ENCODE measurements at regions not wholly inside any gene's neighbourhood (a gene's known extent, or its start where the extent isn't known, plus 50 kb on each side); places are given as distances from the start of the nearest gene placed in this dataset.

DNA sequence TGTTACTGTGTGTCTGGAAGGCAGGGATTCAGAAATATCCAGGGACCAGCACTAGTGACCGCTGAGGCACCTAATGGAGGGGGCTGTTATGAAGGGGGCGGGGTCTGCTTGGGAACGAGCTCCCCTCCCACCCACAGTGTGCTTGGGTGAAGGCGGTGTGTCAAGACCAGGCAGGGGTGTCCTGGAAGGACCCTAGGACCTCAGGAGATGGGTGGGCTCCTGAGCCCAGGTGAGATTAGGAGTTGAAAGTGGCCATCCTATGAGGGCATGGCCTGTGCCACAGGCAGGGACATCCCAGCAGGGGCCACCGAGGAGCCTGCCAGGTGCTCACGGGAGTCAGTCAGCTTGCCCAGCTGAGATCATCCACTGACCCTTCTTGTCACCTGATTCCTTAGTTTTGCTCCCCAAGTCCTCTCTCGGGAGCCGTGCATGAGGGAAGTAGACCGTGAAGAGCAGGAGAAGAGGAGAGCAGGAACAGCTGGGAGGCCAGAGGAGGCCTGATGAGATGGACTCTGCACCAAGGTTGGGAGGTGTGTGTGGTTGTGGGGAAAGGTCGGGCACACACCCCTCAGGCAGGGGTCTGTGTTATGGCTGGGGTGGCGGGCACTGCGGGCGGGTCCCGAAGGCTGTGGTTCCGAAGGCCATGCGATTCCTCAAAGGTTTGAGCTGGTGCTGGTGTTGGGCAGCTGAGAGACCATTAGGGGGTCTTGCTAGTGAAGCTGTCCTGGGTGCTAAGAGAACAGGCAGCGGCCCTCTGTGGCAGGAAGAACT, 180.9 kb upstream of the HS6ST1 start:
- peaks cover 3 to 6% of the 10 kb centered on the region in 2 experiments; a peak in 2 of 5 replicates for H3K4me1 ChIP-seq (replicated peaks in 1 of 2; ENCODE audit: control insufficient read depth in 2 of 2, insufficient read depth in 2 of 2, low read length in 2 of 2)
- no peak overlapping the region for H2AFZ ChIP-seq (ENCODE audit: low read depth, low read length)
- FAIRE-seq = no peak
- peaks cover 5 to 51% of the 10 kb centered on the region in 2 experiments; a peak in 4 of 5 replicates for H3K27me3 ChIP-seq (ENCODE audit: control insufficient read depth in 2 of 2, insufficient read depth in 2 of 2, low read length in 2 of 2)
- H3K27ac ChIP-seq (ENCODE audit: extremely low read depth, low read depth, low read length) = no peak overlapping the region
- no peak overlapping the region for H3K4me2 ChIP-seq (ENCODE audit: insufficient read depth, low read length)
- DNase-seq (ENCODE audit: extremely low read depth in 1 of 4, low spot score in 3 of 4) = no peak
- H3K4me3 ChIP-seq = no peak overlapping the region
- WGBS (ENCODE audit: insufficient coverage, low coverage, missing lambda C conversion rate) = 4% methylated on average over 14 of the region's 17 CpGs
- no peaks in the 10 kb centered on the region for H3K9me3 ChIP-seq (replicated peaks; ENCODE audit: control insufficient read depth, insufficient read depth, low read depth, low read length)
- no peaks in the 10 kb centered on the region for H3K36me3 ChIP-seq (ENCODE audit: control insufficient read depth, insufficient read depth, low read length)
- intact Hi-C loops (cut with micrococcal nuclease) (no loop called here), in situ Hi-C loops (cut with MboI) (no loop called here)
- H3K9ac ChIP-seq (ENCODE audit: insufficient read depth in 1 of 2, low read depth in 2 of 2, low read length in 2 of 2) = no peak overlapping the region
- H4K20me1 ChIP-seq (replicated peaks; ENCODE audit: control insufficient read depth, insufficient read depth, low read length) = peaks cover 5% of the 10 kb centered on the region; the same call in 1 of the 2 replicates
- H3K9me1 ChIP-seq (ENCODE audit: control insufficient read depth, insufficient read depth, low read length) = peaks cover 4% of the 10 kb centered on the region
- CTCF ChIA-PET (ENCODE audit: low intra/inter-chr PET ratio) = no interaction called here
- POLR2A ChIA-PET = interaction anchor here (1.1 kb wide), 1 partner anchor 12 kb away, joined by 3 read pairs; no protein-coding TSS in a partner anchor
- BruUV-seq (replicated peaks) = no TSS peak
- ATAC-seq = no peak
- H3K79me2 ChIP-seq (ENCODE audit: control insufficient read depth, insufficient read depth, low read length) = no peaks in the 10 kb centered on the region
- no peak for TF ChIP-seq SIRT6 (IDR thresholded peaks at IDR 0.05; ENCODE audit: low read depth, low read length)
- TF ChIP-seq POLR2H (tag; IDR thresholded peaks at IDR 0.05; ENCODE audit: low read depth) = no peak
- TF ChIP-seq, protein P1, sequence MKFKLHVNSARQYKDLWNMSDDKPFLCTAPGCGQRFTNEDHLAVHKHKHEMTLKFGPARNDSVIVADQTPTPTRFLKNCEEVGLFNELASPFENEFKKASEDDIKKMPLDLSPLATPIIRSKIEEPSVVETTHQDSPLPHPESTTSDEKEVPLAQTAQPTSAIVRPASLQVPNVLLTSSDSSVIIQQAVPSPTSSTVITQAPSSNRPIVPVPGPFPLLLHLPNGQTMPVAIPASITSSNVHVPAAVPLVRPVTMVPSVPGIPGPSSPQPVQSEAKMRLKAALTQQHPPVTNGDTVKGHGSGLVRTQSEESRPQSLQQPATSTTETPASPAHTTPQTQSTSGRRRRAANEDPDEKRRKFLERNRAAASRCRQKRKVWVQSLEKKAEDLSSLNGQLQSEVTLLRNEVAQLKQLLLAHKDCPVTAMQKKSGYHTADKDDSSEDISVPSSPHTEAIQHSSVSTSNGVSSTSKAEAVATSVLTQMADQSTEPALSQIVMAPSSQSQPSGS (CRISPR knock-in tag; IDR thresholded peaks at IDR 0.05) = no peak
- no peak for TF ChIP-seq PHF20 (IDR thresholded peaks at IDR 0.05; ENCODE audit: partially characterized antibody)
- TF ChIP-seq, protein P2, sequence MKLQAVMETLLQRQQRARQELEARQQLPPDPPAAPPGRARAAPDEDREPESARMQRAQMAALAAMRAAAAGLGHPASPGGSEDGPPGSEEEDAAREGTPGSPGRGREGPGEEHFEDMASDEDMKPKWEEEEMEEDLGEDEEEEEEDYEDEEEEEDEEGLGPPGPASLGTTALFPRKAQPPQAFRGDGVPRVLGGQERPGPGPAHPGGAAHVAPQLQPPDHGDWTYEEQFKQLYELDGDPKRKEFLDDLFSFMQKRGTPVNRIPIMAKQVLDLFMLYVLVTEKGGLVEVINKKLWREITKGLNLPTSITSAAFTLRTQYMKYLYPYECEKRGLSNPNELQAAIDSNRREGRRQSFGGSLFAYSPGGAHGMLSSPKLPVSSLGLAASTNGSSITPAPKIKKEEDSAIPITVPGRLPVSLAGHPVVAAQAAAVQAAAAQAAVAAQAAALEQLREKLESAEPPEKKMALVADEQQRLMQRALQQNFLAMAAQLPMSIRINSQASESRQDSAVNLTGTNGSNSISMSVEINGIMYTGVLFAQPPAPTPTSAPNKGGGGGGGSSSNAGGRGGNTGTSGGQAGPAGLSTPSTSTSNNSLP (IDR thresholded peaks at IDR 0.05; ENCODE audit: borderline replicate concordance, low read depth, low read length) = no peak
- no peak for TF ChIP-seq ZNF354B (CRISPR knock-in tag; IDR thresholded peaks at IDR 0.05)
- no peak for TF ChIP-seq KAT8 (IDR thresholded peaks at IDR 0.05; ENCODE audit: low read depth)
- no peak for TF ChIP-seq ZBTB7A (IDR thresholded peaks at IDR 0.05; ENCODE audit: borderline replicate concordance, control insufficient read depth, low read depth, low read length)
- TF ChIP-seq ILK (tag; IDR thresholded peaks at IDR 0.05; ENCODE audit: borderline replicate concordance, low read depth) = no peak
- TF ChIP-seq, protein P3, sequence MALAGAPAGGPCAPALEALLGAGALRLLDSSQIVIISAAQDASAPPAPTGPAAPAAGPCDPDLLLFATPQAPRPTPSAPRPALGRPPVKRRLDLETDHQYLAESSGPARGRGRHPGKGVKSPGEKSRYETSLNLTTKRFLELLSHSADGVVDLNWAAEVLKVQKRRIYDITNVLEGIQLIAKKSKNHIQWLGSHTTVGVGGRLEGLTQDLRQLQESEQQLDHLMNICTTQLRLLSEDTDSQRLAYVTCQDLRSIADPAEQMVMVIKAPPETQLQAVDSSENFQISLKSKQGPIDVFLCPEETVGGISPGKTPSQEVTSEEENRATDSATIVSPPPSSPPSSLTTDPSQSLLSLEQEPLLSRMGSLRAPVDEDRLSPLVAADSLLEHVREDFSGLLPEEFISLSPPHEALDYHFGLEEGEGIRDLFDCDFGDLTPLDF (CRISPR knock-in tag; IDR thresholded peaks at IDR 0.05) = no peak
- TF ChIP-seq POLR2B (IDR thresholded peaks at IDR 0.05; ENCODE audit: low read depth, partially characterized antibody) = no peak
- TF ChIP-seq, protein P4, sequence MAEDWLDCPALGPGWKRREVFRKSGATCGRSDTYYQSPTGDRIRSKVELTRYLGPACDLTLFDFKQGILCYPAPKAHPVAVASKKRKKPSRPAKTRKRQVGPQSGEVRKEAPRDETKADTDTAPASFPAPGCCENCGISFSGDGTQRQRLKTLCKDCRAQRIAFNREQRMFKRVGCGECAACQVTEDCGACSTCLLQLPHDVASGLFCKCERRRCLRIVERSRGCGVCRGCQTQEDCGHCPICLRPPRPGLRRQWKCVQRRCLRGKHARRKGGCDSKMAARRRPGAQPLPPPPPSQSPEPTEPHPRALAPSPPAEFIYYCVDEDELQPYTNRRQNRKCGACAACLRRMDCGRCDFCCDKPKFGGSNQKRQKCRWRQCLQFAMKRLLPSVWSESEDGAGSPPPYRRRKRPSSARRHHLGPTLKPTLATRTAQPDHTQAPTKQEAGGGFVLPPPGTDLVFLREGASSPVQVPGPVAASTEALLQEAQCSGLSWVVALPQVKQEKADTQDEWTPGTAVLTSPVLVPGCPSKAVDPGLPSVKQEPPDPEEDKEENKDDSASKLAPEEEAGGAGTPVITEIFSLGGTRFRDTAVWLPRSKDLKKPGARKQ (CRISPR knock-in tag; IDR thresholded peaks at IDR 0.05) = no peak
- no peak for TF ChIP-seq ZBTB8A (IDR thresholded peaks at IDR 0.05; ENCODE audit: partially characterized antibody)
- TF ChIP-seq, protein P5, sequence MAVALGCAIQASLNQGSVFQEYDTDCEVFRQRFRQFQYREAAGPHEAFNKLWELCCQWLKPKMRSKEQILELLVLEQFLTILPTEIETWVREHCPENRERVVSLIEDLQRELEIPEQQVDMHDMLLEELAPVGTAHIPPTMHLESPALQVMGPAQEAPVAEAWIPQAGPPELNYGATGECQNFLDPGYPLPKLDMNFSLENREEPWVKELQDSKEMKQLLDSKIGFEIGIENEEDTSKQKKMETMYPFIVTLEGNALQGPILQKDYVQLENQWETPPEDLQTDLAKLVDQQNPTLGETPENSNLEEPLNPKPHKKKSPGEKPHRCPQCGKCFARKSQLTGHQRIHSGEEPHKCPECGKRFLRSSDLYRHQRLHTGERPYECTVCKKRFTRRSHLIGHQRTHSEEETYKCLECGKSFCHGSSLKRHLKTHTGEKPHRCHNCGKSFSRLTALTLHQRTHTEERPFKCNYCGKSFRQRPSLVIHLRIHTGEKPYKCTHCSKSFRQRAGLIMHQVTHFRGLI (CRISPR knock-in tag; IDR thresholded peaks at IDR 0.05) = no peak
